G401 (cell line): ENCODE measurements at regions not wholly inside any gene's neighbourhood (a gene's known extent, or its start where the extent isn't known, plus 50 kb on each side); places are given as distances from the start of the nearest gene placed in this dataset.
"Not testable (repeated sequence)": the region's sequence is repeated elsewhere in the genome, so short reads cannot be mapped to it uniquely, and the experiment has no call there.

Experiments
- DNase-seq: peaks from one replicate; pipeline ENCODE4 v3.0.0-alpha.2; 2015; ENCODE audit warnings: low spot score
- in situ Hi-C: cut with HindIII; loops from 2 replicates; pipeline ENCODE4 v1.10.0; 2016; ENCODE audit warnings: low sequenced_read_pairs, mixed read lengths

DNA sequence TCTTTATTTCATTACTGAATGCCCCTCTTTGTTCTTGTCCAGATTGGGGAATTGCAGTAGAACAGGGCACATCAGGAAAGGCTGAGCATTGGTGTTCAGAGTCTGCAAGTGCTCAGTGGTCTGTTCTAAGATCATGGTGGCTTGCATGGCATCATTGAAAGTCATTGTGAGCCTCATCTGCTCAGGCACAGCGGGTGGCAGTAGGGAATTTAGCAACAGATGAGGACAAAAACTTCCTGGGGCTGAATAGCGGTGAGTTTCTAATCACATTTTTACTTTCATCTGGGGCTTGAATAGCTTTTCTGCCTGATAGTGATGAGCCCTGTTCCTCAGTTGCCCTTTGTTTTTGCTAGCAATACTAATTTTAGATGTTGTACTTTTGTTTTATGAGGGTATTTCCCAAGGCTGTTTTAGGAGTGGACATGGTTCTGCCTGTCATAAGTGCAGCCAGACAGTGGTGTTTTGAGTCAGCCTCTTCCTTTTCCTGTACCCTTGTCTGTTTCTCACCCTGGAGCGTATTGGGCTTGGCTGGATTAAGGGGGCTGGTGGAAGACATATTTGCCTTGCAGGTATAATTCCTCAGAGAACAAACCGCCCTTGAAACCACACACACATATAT, 127.2 kb upstream of the IL12A start:
- in situ Hi-C loops = no loop called here
- DNase-seq = peak; percentile 14

DNA sequence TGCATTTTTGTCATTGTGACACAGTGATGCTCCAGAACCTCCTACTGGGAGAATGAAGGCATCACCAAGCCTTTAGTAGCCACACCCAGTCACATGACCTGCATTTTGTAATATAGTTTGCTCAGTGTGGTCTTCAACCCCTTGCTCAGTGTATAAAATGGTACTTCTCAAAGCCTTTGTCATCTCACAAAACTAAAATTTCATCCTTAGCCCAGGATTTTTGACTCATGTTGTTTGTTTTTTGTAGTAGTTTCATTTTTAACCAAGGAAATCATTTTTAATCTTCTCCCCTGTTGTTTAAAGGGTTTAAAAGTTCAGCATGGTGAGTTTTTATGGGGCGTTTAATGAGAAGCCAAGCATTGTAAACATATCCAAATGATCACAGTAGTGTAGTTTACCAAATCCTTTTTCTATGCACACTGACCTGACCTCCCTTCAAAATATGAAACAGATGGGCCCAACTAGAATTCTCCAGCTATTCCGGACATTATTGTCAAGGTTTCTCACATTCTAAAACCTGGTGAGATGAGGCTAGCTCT, 123.5 kb upstream of the IL12A start:
- in situ Hi-C loops = no loop called here

DNA sequence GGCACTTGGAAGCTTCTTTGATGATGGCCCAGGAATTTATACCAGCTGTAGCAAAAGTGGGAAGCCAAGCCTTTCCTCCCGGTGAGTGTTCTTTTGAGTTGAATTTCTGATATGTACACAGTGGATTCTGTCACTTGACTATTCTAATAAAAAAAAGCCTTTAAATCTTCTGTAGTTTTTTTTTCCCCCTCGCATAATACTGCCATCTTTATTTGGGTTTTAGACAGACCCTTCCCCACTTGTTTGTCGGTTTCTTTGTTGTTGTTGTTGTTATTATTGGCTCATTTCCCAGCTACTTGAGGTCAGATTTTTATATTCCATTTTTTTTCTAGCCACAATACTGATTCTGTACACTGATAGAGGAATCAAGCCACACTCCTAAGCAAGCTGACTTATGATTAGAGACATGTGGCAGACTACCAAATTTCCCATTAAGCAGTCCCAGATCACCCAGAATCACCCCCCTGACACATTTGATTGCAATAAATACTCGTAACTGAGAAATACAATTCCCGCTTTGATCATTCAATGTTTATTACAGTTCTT, 122.4 kb upstream of the IL12A start:
- in situ Hi-C loops = no loop called here
- DNase-seq = peak; percentile 64

More for the DNA sequence above, 123.5 kb upstream of the IL12A start:
- peak; percentile 67 for DNase-seq

DNA sequence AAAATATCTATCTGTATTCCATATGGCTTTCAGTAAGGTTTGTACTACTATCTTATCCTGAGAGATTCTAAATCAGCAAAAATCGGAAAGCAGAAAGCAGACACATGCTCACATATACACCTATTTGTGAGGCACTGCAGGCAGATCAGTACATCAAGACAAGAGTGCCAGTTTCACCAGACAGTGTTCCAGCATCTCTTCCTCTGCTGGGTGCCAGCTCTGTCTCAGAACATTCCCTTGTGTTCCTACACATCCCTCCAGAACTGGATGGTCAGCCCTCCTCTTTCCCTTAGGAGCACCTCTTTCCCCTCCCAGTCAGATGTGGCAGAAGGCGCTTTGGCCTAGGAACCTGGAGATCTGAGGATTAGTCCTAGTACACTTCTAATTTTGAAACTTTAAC, 121.3 kb upstream of the IL12A start:
- in situ Hi-C loops = no loop called here
- peak; percentile 61 for DNase-seq

DNA sequence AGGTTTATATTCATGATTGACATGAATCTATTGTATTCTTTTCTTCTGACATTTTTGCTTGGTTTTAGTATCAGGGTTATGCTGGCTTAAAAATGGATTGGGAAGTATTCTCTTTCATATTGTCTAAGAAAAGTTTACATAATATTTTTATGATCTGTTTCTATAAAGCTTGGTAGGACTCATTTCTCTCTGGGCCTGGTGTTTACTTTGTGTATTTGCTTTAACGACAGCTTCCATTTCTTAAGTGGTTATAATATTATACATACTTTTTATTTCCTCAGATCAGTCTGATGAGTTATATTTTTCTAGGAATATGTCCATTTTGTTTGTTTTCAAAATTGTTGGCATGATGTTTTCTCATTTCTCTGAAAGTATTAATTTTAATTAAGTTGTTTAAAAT, 117.9 kb upstream of the IL12A start:
- DNase-seq = no peak
- in situ Hi-C loops = no loop called here

DNA sequence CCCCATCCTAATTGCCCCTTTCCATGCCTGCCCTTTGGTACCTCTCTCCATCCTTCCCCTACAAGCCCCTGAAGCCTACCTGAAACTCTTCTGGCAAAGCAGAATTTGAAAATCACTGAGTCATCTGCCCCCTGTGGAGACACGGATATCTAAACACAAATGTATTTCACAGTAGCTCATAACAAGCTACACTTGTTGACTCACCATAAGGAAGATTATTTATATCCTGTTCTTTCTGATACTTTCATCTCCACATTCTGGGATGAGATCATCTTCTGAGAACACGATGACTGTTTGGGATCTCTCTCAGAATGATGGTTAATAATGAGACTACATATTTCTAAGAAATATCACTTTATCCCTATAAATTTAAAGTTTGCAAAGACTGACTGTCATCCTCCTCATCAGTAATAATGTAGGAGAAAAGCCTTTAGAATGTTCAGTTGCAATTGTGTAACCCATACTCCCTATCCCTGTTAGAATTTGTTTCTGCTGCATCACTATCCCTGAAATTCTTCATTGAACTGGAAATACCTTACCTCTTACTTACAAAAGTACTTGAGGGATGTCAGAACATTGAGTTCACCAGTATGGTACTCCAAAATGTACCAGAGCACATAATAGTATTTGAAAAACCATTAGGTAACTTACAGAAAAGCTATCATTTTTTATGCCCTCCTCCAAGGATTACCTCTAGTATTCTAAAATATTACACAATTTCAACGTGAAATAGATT, 116.1 kb upstream of the IL12A start:
- in situ Hi-C loops = no loop called here
- DNase-seq = peak; percentile 6

DNA sequence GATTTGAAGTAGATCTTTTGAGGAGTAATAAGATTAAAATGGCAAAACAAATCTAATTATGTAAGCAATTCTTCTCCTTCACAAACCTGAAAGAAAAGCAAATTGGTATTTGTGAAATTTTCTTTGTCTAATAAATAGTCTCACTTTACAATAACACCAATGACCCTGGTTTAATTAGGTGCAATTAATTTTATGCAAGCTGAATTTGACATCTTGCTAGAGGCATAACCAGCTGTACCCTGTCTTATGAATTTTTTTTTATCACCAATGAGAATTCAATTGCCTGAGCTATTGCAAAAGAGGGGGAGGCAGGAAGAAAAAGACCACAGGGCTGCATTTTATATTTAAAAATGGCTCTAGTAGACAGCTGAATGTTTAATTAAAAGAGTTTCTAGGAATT, 113.5 kb upstream of the IL12A start:
- DNase-seq = no peak
- in situ Hi-C loops = no loop called here

DNA sequence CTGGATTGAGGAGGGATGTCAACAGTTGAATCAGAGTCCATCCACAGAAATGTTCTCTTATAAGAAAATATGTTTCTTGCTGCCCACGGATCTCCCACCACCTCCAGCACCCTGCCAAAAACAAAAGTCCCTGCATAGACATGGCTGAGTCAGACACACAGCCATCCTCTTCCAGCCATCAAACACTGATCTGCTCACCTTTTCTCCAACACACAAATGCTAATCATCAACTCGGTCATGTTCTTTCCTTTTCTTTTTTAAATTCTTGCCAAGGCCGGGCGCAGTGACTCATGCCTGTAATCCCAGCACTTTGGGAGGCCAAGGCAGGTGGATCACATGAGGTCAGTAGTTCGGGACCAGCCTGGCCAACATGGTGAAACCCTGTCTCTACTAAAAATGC, 110.7 kb upstream of the IL12A start:
- in situ Hi-C loops = no loop called here
- no peak for DNase-seq

DNA sequence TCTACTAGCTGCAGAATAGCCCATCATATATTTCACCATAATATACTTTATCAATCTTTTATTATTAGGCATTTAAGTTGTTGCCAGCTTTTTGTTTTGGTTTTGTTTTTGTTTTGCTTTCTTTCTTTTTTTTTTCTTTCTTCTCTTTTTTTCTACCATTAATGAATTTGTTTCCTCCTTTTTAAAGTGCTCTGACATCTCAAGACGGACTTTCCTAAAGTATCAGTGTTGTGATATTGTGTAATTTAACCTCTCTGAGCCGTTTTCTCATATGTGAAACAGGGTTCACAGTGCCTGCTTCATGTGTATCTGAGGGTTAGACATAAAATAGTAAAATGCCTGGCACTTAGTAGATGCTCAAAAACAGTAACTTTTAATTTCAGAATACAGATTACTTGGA, 109.5 kb upstream of the IL12A start:
- in situ Hi-C loops = no loop called here
- DNase-seq = no peak

DNA sequence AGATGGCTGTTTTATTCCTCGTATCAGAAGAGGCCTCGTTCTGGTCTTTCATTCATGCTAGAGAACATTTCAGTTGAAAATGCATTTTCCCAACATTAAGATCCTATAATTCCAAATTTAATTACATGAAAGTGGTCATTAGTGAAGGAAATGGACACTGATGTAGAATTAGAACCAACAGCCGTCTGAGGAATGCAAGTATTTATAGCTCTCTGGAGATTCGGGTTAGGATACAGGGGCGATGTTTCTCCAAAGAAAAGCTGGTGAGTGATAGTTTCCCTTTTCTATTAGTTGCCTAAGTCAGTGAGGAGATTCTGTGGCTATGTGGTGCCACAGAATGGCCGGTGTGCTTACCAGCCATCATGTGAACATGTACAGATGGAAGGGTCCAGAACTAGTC, 109.0 kb upstream of the IL12A start:
- no peak for DNase-seq
- in situ Hi-C loops = no loop called here

DNA sequence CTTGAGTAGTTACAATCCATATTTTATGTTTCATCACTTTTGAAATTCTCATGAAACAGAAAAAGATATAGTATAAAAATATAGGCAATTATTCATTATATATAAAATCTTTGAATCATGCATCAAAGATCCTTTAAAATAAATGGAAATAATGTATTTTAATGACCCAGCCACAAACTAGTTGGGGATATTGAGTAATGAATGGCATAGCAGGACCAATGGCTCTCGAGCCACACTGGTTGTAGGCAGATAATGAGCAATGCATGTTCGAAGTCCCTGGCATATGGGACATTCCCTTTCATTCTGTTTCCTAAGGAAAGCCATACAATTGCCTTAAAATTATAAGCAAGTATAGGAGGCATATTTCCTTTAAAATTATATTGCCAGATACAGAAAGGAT, 107.4 kb upstream of the IL12A start:
- DNase-seq = no peak
- in situ Hi-C loops = no loop called here

DNA sequence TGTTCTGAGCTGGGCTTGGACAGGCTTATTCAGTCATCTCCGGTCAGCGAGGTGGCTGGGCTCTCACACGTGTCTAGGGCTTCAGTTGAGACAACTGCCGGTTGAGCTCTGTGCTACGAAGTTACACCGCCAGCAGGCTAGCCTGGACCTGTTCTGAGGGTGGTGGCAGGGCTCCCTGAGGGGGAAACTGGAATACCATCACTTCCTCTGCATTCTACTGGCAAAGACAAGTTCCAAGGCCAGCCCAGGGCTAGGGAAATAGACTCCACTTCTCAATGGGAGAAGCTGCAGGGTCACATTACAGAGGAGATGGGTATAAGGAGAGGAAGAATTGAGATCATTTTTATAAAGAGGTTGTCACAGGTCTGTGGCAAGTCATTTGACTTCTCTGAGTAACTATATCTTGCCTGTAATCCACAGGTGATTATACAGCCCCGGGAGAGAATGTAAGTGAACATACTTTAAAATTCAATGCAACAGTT, 106.8 kb upstream of the IL12A start:
- in situ Hi-C loops = no loop called here
- DNase-seq = peak; percentile 62

DNA sequence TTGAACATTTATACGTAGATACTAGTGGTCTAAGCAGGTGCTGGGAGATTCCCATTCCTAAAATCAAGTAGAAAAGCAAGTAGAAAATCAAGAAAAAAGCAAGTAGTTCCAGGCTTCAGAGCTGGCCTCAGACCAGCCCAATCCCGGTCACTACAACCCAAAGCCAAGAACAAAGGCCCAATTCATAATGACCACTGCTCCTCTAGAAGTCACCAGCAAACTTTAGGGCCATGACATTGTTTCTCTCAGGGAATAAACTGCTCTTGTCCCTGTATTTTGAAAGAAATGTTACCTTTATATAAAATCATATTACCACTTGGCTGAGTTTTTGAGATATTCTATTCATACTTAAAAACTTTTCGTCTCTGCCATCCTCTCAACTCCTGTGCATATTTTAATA, 106.3 kb upstream of the IL12A start:
- in situ Hi-C loops = no loop called here
- no peak for DNase-seq

DNA sequence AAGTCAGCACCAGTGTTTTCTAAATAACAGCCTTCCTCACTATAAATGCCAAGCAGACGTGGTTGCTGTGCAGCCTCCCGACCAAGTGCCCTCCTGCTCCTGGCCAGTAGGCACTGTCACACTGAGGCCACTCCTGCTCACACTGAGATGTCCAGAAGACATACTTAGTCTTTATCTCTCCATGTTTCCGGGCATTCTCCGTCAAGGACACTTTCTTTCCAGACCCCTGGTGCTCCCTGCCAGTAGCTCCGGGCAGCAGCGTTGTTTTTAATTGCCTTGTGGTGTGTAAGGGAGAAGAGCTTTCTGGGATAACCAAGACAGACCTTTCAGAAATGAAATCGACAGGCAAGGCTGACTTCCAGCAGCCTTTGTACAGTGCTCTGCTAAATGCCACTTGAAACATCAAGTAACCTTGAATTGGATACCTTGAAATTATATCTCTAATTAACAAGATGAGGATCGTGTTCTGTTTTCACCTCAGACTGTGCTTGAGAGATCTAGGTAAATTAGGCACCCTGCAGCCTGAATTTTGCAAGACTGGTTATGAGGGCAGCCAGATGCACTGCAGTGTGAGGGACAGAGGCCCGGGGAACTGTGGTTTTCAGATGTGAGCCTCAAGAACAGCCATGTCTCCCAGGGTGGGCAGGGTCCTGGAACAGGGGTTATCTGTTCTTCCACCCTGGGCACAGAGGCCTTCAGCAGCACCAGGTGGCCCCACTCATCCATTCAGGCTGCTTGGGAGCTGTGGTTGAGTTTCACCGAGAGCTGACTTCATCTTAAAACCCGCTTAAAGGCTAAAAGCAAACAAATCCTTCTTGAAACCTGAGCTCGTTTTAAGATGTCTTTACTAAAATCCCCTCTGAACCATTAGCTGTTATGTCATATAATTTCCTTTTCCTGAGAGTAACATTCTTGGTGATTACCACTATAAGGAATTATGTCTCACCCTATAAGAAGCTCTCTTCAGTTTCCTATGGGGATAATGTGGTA, 105.5 kb upstream of the IL12A start:
- in situ Hi-C loops = no loop called here
- peak; percentile 77 for DNase-seq

DNA sequence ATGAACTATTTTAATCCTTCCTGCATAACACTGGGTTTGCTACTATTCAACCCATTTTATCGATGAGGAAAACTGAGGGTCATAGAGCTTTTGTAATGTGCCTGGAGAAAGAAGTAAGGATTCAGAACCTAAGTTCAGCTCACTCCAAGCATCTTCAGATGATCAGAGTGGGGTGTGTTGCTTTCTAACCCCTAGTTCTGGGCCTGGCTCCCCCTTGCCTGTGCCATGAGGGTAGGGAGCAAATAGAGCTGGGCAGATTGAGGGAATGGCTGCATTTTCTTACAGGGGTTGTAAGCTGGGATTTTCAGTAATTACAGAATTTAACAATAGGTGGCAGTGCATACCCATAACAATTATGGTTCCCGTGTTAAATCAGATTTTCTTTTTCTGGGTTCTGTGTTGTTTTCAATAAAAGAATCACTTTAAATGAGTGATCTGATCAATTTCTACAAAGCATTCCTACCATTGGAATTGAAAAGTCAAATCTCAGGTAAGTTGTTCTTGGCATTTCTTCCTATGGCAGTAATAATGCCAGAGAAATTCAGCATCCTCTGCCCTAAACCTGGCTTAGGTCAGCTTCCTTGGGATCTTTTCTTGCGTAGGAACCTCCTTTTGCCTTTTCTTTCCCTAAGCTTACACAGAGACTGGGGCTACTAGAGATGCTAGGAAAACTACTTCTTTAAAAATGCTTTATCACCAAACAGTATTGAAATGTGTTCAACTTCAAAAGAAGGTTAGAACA, 103.8 kb upstream of the IL12A start:
- in situ Hi-C loops = no loop called here
- peak; percentile 70 for DNase-seq

DNA sequence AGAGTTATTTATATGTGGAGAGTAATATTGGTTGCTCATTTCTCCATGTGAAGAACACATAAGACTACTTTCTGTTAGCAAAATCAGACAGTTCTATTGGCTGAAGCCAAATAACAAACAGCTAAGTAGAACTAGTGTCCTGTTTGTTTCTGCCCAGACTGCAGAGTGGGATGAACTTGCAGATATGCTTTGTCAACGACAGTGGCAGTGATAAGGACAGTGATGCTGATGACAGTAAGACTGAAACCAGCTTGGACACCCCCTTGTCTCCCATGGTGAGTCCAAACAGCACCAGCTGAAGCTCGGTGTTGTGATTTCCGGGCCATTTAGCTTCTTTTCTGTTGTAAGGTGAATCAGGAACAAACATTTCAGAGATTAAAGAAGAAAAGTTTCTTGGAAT, 102.6 kb upstream of the IL12A start:
- DNase-seq = no peak
- in situ Hi-C loops = no loop called here

DNA sequence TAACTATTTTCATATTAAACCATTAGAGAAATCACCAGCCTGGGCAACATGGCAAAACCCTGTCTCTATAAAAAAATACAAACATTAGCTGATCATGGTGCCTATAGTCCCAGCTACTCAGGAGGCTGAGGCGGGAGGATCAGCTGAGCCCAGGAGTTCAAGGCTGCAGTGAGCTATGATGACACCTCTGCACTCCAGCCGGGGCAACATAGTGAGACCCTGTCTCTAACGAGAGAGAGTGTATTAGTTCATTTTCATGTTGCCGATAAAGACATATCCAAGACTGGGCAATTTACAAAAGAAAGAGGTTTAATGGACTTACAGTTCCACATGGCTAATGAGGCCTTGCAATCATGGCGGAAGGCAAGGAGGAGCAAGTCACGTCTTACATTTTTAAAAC, 102.1 kb upstream of the IL12A start:
- in situ Hi-C loops, DNase-seq: not testable (repeated sequence)

DNA sequence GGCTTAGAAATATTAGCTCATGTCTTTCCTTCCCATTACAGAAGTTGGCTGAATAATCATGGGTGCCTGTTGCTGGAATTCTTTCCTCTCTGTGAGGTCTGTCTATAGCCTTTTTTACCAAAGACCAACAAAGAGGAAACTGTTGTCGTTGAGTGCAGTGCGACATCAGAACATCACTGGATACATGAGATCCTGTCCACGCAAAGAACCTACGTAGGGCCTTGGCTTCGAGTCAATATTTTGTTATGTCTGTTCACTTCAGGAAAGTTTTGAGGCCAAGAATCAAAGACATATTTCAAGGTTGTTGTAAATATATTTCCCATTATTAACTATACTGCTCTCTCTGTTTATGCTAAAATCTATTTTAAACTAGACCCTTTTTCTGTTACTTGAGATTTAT, 101.5 kb upstream of the IL12A start:
- DNase-seq = no peak
- in situ Hi-C loops = no loop called here

DNA sequence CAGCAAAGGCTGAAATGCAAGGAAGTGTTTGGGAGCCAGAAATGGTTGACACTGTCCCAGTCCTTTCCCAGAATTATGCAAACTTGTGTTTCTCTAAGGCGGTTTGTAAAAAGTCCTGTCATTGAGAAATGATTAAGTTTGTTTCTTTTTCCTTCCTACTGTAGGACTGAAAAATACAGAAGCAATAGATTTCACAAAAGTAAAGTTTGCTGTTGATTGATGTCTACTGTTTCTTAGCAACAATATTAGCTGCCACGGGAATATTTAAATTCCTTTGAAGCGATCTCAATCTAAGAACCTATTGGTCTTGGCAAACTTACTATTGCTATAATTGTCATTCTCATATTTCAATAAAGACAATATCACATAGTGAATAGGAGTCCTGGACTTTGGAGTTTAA, 100.7 kb upstream of the IL12A start:
- in situ Hi-C loops = no loop called here
- DNase-seq = no peak
